GM18498 (cell line): ENCODE measurements at regions not wholly inside any gene's neighbourhood (a gene's known extent, or its start where the extent isn't known, plus 50 kb on each side); places are given as distances from the start of the nearest gene placed in this dataset.
"Not testable (repeated sequence)": the region's sequence is repeated elsewhere in the genome, so short reads cannot be mapped to it uniquely, and the experiment has no call there.

Experiments used
- ATAC-seq: cut with Tn5 transposase; IDR thresholded peaks from one replicate; pipeline ENCODE4 v1.9.1; 2021; ENCODE audit warnings: mild to moderate bottlenecking, moderate library complexity; ENCODE audit not compliant: unreplicated experiment

DNA sequence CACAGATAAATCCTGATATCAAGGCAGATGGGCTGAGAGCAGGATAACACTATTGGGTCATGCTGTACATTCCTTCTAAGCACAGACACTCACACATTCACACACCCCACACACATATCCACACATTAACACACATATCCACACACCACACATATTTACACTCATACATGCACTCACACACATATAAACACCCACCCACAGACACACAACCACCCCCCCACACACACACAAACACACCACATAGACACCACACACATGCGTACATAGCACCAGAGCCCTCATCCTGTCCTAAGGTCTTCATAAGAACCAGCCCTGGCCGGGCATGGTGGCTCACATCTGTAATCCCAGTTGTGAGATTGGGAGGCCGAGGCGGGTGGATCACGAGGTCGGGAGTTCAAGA is 322.3 kb upstream of the ADCY2 start:
- no peak for ATAC-seq

DNA sequence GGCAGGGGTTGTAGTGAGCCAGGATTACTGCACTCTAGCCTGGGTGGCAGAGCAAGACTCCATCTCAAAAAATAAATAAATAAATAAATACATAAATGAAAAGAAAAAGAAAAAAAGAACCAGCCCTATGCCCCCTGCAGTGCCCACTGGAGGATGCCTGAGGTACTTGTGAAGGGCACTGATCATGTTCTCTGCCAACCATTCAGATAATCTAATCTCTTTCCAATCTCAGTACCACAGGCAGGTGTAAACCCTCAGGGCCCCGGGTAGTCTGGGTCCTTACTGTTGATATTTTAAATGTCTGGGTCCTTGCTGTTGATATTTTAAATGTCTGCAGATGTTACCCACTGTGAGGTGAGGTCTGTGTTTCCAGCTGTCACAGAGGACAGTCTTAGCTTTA is 321.8 kb upstream of the ADCY2 start:
- ATAC-seq, result no peak

DNA sequence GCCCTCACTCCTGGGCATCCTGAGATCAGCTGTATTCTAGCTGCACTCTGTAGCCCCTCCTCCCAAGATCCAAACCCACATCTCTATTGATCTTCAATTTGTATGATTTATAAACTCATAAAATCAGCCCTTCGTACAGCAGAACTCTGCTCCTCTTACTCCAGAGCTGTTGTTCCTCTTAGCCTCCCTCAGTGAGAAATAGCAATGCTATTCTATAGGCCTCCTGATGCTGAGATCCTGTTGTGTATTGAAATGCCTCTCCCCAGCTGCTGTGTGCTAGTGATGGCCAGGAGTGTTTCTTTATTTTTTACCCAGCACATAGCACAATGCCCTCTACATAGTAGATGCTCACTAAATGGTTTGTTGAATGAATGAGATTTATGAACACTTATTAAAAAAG is 320.5 kb upstream of the ADCY2 start:
- no peak for ATAC-seq

DNA sequence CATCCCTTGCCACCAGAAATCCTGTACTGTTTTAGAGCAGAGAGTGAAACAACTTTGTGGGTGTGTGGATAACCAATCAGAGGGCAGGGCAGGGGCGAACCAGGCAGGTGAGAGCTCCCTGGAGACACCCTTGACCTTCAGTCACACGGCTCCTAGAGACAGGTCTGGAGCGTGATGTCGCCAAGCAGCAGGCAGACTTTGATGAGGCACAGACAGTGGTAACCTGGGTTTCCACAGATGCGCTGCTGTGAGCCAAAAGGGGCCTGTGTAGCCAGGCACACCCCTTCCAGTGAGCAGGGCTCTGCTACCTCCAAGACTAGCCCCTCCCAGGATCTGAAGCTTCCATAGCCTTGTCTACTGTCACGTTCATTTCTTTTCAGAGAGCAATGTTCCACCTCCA is 317.8 kb upstream of the ADCY2 start:
- no peak for ATAC-seq

- no peak for ATAC-seq
These were observed 317.0 kb upstream of the ADCY2 start for GRCh38 chr5:7078901-7079300.

- ATAC-seq, result no peak
These were observed 315.4 kb upstream of the ADCY2 start for GRCh38 chr5:7080501-7080900.

GRCh38 chr5:7087719-7088297 is 308.1 kb upstream of the ADCY2 start:
- no peak for ATAC-seq

GRCh38 chr5:7088849-7089248 is 307.1 kb upstream of the ADCY2 start:
- ATAC-seq, result no peak

- ATAC-seq, result no peak
These were observed 301.3 kb upstream of the ADCY2 start for GRCh38 chr5:7094626-7095025.

GRCh38 chr5:7096294-7096693 is 299.6 kb upstream of the ADCY2 start:
- ATAC-seq, result no peak

- ATAC-seq, result no peak
These were observed 290.6 kb upstream of the ADCY2 start for GRCh38 chr5:7105358-7105757.

DNA sequence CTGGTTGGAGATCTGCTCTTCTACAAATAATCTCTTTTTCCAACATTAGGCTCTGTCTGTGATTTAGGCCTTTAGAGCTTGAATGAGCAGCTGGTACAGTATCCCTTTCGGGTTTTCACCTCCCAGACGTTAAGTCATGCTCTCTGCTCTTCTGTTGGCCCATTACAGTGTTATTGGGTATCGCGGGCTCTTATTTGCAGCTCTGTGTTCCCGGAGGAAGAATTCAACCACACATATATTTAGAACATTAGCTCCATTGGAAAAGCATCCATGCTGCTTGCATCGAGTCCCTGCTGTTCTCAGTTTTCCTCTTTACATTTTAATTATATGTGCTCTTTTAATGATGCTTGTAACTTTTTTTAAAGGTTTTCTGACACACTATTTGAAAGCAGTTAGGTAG is 278.0 kb upstream of the ADCY2 start:
- ATAC-seq, result no peak

DNA sequence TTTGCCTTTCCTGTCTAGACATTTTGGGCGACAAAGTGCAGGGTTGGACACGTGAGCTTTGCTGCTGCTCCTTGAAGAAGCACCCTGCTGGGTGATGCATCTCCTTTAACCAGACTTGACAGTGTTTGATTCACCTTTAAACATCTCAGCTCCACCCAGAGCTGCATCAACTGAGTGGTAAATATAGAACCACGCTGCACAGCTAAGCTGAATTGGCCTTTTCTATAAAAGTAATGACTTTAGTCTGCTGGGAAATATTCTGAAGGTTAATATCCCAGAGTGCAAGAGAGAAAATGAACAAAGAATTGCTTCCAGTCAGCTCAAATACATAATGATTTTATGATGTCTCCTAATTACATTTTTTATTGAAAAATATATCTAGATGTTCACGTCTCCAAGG is 264.3 kb upstream of the ADCY2 start:
- no peak for ATAC-seq

GRCh38 chr5:7146886-7147285 is 249.1 kb upstream of the ADCY2 start:
- ATAC-seq, result no peak

- no peak for ATAC-seq
These were observed 238.9 kb upstream of the ADCY2 start for GRCh38 chr5:7157083-7157482.

GRCh38 chr5:7169240-7169878 is 226.6 kb upstream of the ADCY2 start:
- no peak for ATAC-seq

DNA sequence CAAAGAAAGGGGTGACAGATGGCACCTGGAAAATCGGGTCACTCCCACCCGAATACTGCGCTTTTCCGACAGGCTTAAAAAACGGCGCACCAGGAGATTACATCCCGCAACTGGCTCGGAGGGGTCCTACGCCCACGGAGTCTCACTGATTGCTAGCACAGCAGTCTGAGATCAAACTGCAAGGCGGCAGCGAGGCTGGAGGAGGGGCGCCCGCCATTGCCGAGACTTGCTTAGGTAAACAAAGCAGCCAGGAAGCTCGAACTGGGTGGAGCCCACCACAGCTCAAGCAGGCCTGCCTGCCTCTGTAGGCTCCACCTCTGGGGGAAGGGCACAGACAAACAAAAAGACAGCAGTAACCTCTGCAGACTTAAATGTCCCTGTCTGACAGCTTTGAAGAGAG is 225.2 kb upstream of the ADCY2 start:
- ATAC-seq, result not testable (repeated sequence)

DNA sequence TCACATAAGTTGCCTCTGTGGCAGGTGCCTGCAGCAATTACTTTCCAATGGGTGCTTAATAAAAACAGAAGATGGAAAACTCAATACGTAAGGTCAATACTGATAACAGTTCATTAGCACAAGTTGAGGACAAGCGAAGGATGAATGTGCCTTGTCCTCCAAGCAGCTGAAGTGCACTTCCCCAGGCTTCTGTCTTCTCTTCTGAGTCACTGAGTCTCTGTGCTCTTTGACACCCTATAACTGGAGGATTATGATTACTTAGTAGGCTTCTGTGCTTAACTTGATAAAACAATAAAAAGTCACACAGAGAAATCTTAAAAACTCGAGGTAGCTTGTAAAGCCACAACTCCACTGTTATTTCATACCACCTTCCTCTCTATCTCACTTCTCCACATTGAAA is 216.6 kb upstream of the ADCY2 start:
- ATAC-seq, result no peak

GRCh38 chr5:7181841-7182240 is 214.1 kb upstream of the ADCY2 start:
- ATAC-seq, result no peak

DNA sequence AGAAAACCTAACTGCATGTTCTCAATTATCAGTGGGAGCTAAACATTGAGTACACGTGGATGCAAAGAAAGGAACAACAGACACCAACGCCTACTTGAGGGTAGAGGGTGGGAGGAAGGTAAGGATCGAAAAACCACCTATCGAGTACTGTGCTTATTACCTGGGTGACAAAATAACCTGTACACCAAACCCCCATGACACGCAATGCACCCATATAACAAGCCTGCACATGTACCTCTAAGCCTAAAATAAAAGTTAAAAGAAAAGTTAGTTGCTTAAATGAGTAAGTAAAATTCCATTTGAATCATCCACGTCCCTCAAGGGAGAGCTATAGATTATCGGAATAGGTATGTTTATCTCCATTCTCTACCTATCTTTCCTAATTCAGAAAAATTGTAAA is 210.2 kb upstream of the ADCY2 start:
- ATAC-seq, result no peak

DNA sequence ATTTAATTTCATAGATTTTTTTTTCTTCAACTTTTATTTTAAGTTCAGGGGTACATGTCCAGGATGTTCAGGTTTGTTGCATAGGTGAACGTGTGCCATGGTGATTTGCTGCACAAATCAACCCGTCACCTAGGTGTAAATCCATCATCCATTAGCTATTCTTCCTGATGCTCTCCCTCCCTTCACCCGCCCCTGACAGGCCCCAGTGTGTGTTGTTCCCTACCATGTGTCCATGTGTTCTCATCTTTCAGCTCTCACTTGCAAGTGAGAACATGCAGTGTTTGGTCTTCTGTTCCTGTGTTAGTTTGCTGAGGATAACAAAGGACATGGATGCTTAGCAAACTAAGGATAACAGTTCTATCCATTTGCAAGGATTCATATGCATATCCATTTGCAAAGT is 209.1 kb upstream of the ADCY2 start:
- ATAC-seq, result no peak

DNA sequence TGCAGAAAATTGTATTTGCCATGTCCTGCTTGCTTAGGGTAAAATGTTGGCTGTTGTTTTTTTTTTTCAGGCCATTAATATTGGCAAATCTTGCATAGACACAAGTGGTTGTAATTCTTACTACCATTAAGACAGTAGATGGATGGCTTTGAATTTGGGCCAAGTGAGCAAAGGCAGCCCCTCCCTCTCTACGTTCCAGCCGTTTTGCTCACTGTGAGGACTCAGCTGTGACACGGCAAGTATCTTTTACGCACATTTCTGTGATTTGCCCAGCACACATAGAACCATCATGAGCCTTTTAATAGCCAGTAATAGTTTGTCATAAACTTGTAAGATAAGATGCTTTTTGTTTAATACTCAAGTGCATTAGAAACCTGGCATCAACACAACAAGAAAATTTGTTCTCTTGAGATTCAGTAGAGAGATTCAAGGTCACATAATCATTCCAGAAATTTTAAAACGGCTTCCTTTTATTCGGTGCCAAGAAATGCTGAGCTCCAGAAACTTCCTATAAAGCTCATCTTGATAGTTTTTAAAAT is 205.2 kb upstream of the ADCY2 start:
- ATAC-seq, result no peak

- no peak for ATAC-seq
These were observed 203.9 kb upstream of the ADCY2 start for GRCh38 chr5:7192016-7192415.
